Liver (tissue), 8 donors: ENCODE measurements at regions not wholly inside any gene's neighbourhood (a gene's known extent, or its start where the extent isn't known, plus 50 kb on each side); places are given as distances from the start of the nearest gene placed in this dataset.
"Not testable (repeated sequence)": the region's sequence is repeated elsewhere in the genome, so short reads cannot be mapped to it uniquely, and the experiment has no call there.

ENCODE experiments used
- DNase-seq: peaks from one replicate; pipeline ENCODE4 v3.0.0-alpha.2; 2017; ENCODE audit warnings: low spot score
- H3K27ac ChIP-seq, 2 donors: one replicate each; pipeline ENCODE4 v1.7.0; 2013; ENCODE audit warnings: inconsistent platforms in 2 of 2, low read length in 2 of 2, control low read depth in 1 of 2, low read depth in 1 of 2, mild to moderate bottlenecking in 1 of 2
- H3K27me3 ChIP-seq, 4 donors: one replicate each; pipeline versions ENCODE4 v1.6.1 to v1.7.0; 2013; ENCODE audit warnings: low read length in 3 of 4, inconsistent platforms in 1 of 4, mild to moderate bottlenecking in 1 of 4, moderate library complexity in 1 of 4; ENCODE audit not compliant: control insufficient read depth in 4 of 4, insufficient read depth in 4 of 4
- H3K36me3 ChIP-seq, 4 donors: one replicate each; pipeline versions ENCODE4 v1.6.1 to v1.7.0; 2013; ENCODE audit warnings: low read length in 3 of 4, mild to moderate bottlenecking in 3 of 4, low read depth in 1 of 4, moderate library complexity in 1 of 4; ENCODE audit not compliant: control insufficient read depth in 4 of 4, insufficient read depth in 3 of 4
- H3K4me1 ChIP-seq, 4 donors: one replicate each; pipeline versions ENCODE4 v1.6.1 to v1.7.0; 2013; ENCODE audit warnings: low read length in 3 of 4, mild to moderate bottlenecking in 3 of 4, moderate library complexity in 1 of 4; ENCODE audit not compliant: control insufficient read depth in 4 of 4, insufficient read depth in 4 of 4
- H3K4me3 ChIP-seq, 3 donors: one replicate each; pipeline versions ENCODE4 v1.6.1 to v1.7.0; 2013; ENCODE audit warnings: low read length in 3 of 3, control low read depth in 1 of 3, low read depth in 1 of 3, mild to moderate bottlenecking in 1 of 3
- H3K9ac ChIP-seq, 2 donors: one replicate each; pipeline ENCODE4 v1.7.0; 2013; ENCODE audit warnings: low read length in 2 of 2, mild to moderate bottlenecking in 2 of 2, moderate library complexity in 2 of 2, control low read depth in 1 of 2, low read depth in 1 of 2
- H3K9me3 ChIP-seq, 4 donors: one replicate each; pipeline versions ENCODE4 v1.6.1 to v1.7.0; 2013; ENCODE audit warnings: low read length in 3 of 4; ENCODE audit not compliant: control insufficient read depth in 4 of 4
- CTCF ChIP-seq: fragments of 150-350 bp; IDR thresholded peaks from 2 replicates; pipeline ENCODE4 v1.5.1; 2017; ENCODE audit warnings: improper control_type of control experiment, low read depth, low read length; ENCODE audit not compliant: missing input control
- EGR1 ChIP-seq, 2 donors: IDR thresholded peaks; 2 replicates each; pipeline ENCODE4 v1.6.1; 2016 to 2018; ENCODE audit warnings: antibody characterized with exemption in 2 of 2, low read depth in 2 of 2
- FOXA1 ChIP-seq: IDR thresholded peaks from 2 replicates; pipeline ENCODE4 v1.6.1; 2016; ENCODE audit warnings: antibody characterized with exemption
- FOXA2 ChIP-seq: IDR thresholded peaks from 2 replicates; pipeline ENCODE4 v1.6.1; 2016; ENCODE audit warnings: antibody characterized with exemption
- GABPA ChIP-seq, 2 donors: IDR thresholded peaks in 1 of 2; conservative IDR thresholded peaks in 1 of 2; 2 replicates each; pipeline ENCODE4 v1.6.1; 2016; ENCODE audit warnings: antibody characterized with exemption in 2 of 2, mild to moderate bottlenecking in 1 of 2, moderate library complexity in 1 of 2
- HNF4A ChIP-seq, 2 donors: conservative IDR thresholded peaks; 2 replicates each; pipeline ENCODE4 v1.6.1; 2016; ENCODE audit warnings: antibody characterized with exemption in 2 of 2, mild to moderate bottlenecking in 2 of 2
- HNF4G ChIP-seq: IDR thresholded peaks from 2 replicates; pipeline ENCODE4 v1.6.1; 2016; ENCODE audit warnings: antibody characterized with exemption
- JUND ChIP-seq, 2 donors: IDR thresholded peaks; 2 replicates each; pipeline ENCODE4 v1.6.1; 2016; ENCODE audit warnings: antibody characterized with exemption in 2 of 2
- MAX ChIP-seq: IDR thresholded peaks from 2 replicates; pipeline ENCODE4 v1.6.1; 2016; ENCODE audit warnings: antibody characterized with exemption
- NR2F2 ChIP-seq: IDR thresholded peaks from 2 replicates; pipeline ENCODE4 v1.6.1; 2016; ENCODE audit warnings: antibody characterized with exemption
- RXRA ChIP-seq, 2 donors: IDR thresholded peaks; 2 replicates each; pipeline ENCODE4 v1.6.1; 2017 to 2018; ENCODE audit warnings: antibody characterized with exemption in 2 of 2, mild to moderate bottlenecking in 1 of 2
- SP1 ChIP-seq: IDR thresholded peaks from 2 replicates; pipeline ENCODE4 v1.6.1; 2018; ENCODE audit warnings: antibody characterized with exemption, mild to moderate bottlenecking
- TAF1 ChIP-seq: conservative IDR thresholded peaks from 2 replicates; pipeline ENCODE4 v1.6.1; 2016; ENCODE audit warnings: antibody characterized with exemption, mild to moderate bottlenecking
- YY1 ChIP-seq: IDR thresholded peaks from 2 replicates; pipeline ENCODE4 v1.6.1; 2016; ENCODE audit warnings: antibody characterized with exemption, mild to moderate bottlenecking
- WGBS: extraction: QIAGEN DNeasy Blood & Tissue Kit; methylation state at CpG from one replicate; pipeline ENCODE4 v1.1.7; 2013; 5-methylcytosine and 5-hydroxymethylcytosine counted together
- TF ChIP-seq, protein P1 (sequence below): IDR thresholded peaks from 2 replicates; pipeline ENCODE4 v1.6.1; 2016; ENCODE audit warnings: antibody characterized with exemption
- TF ChIP-seq, protein P2 (sequence below): IDR thresholded peaks from 2 replicates; pipeline ENCODE4 v1.6.1; 2016; ENCODE audit warnings: antibody characterized with exemption
- TF ChIP-seq, protein P3 (sequence below): IDR thresholded peaks from 2 replicates; pipeline ENCODE4 v1.6.1; 2016; ENCODE audit warnings: antibody characterized with exemption, mild to moderate bottlenecking
- donor health status: healthy.
- donor health status: healthy.
- donor health status: healthy.
- donor health status: healthy.
- donor health status: healthy.

GRCh38 chr10:35263827-35264226 lies 72.5 kb upstream of the CCNY start:
- H3K4me3 ChIP-seq, H3K27me3 ChIP-seq, H3K36me3 ChIP-seq, H3K9ac ChIP-seq, H3K27ac ChIP-seq, H3K9me3 ChIP-seq, DNase-seq: not testable (repeated sequence)
- WGBS, result 96% methylated on average over 3 of the region's 3 CpGs
- H3K4me1 ChIP-seq, result peaks cover 11 to 20% (median 18%) of the 10 kb centered on the region in 4 donors

- not testable (repeated sequence) for H3K9ac ChIP-seq, H3K9me3 ChIP-seq, H3K27ac ChIP-seq, H3K27me3 ChIP-seq, H3K36me3 ChIP-seq, H3K4me3 ChIP-seq, DNase-seq
- peaks cover 11 to 20% (median 18%) of the 10 kb centered on the region in 4 donors for H3K4me1 ChIP-seq
- 91% methylated on average over 7 of the region's 7 CpGs for WGBS
These were observed 71.7 kb upstream of the CCNY start for GRCh38 chr10:35264636-35265035.

GRCh38 chr10:35265435-35265834 lies 70.9 kb upstream of the CCNY start:
- Histone ChIP-seq H3K4me1 (peaks cover 11 to 20% (median 18%) of the 10 kb centered on the region in 4 donors), H3K36me3 (no peaks in the 10 kb centered on the region), H3K4me3 (no peak overlapping the region), H3K9me3 (no peaks in the 10 kb centered on the region), H3K9ac (no peak overlapping the region), H3K27me3 (no peaks in the 10 kb centered on the region), H3K27ac (no peak overlapping the region)
- 95% methylated on average over 11 of the region's 11 CpGs for WGBS
- TF ChIP-seq SP1, result no peak
- TF ChIP-seq FOXA2, result no peak
- no peak for TF ChIP-seq JUND (IDR thresholded peaks at IDR 0.05)
- TF ChIP-seq RXRA (IDR thresholded peaks at IDR 0.05), result no peak
- no peak for TF ChIP-seq HNF4G
- TF ChIP-seq, protein P1, sequence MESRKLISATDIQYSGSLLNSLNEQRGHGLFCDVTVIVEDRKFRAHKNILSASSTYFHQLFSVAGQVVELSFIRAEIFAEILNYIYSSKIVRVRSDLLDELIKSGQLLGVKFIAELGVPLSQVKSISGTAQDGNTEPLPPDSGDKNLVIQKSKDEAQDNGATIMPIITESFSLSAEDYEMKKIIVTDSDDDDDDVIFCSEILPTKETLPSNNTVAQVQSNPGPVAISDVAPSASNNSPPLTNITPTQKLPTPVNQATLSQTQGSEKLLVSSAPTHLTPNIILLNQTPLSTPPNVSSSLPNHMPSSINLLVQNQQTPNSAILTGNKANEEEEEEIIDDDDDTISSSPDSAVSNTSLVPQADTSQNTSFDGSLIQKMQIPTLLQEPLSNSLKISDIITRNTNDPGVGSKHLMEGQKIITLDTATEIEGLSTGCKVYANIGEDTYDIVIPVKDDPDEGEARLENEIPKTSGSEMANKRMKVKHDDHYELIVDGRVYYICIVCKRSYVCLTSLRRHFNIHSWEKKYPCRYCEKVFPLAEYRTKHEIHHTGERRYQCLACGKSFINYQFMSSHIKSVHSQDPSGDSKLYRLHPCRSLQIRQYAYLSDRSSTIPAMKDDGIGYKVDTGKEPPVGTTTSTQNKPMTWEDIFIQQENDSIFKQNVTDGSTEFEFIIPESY, result no peak
- no peak for TF ChIP-seq EGR1 (IDR thresholded peaks at IDR 0.05; ENCODE audit: low read depth in 2 of 2)
- no peak for TF ChIP-seq MAX
- TF ChIP-seq, protein P2, sequence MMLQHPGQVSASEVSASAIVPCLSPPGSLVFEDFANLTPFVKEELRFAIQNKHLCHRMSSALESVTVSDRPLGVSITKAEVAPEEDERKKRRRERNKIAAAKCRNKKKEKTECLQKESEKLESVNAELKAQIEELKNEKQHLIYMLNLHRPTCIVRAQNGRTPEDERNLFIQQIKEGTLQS, result no peak
- TF ChIP-seq CTCF, result no peak
- TF ChIP-seq TAF1, result no peak
- TF ChIP-seq HNF4A (conservative IDR thresholded peaks at IDR 0.05), result no peak
- no peak for TF ChIP-seq FOXA1
- no peak for TF ChIP-seq NR2F2
- no peak for TF ChIP-seq YY1
- no peak for TF ChIP-seq GABPA (IDR thresholded peaks at IDR 0.05 in 1 of 2, conservative IDR thresholded peaks at IDR 0.05 in 1 of 2)
- TF ChIP-seq, protein P3, sequence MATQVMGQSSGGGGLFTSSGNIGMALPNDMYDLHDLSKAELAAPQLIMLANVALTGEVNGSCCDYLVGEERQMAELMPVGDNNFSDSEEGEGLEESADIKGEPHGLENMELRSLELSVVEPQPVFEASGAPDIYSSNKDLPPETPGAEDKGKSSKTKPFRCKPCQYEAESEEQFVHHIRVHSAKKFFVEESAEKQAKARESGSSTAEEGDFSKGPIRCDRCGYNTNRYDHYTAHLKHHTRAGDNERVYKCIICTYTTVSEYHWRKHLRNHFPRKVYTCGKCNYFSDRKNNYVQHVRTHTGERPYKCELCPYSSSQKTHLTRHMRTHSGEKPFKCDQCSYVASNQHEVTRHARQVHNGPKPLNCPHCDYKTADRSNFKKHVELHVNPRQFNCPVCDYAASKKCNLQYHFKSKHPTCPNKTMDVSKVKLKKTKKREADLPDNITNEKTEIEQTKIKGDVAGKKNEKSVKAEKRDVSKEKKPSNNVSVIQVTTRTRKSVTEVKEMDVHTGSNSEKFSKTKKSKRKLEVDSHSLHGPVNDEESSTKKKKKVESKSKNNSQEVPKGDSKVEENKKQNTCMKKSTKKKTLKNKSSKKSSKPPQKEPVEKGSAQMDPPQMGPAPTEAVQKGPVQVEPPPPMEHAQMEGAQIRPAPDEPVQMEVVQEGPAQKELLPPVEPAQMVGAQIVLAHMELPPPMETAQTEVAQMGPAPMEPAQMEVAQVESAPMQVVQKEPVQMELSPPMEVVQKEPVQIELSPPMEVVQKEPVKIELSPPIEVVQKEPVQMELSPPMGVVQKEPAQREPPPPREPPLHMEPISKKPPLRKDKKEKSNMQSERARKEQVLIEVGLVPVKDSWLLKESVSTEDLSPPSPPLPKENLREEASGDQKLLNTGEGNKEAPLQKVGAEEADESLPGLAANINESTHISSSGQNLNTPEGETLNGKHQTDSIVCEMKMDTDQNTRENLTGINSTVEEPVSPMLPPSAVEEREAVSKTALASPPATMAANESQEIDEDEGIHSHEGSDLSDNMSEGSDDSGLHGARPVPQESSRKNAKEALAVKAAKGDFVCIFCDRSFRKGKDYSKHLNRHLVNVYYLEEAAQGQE, result no peak
- no peak for DNase-seq
